Panc1 (cell line): ENCODE measurements at regions not wholly inside any gene's neighbourhood (a gene's known extent, or its start where the extent isn't known, plus 50 kb on each side); places are given as distances from the start of the nearest gene placed in this dataset.
"Not testable (repeated sequence)": the region's sequence is repeated elsewhere in the genome, so short reads cannot be mapped to it uniquely, and the experiment has no call there.

Experiments
- ATAC-seq: fragments of 200-7000 bp; cut with Tn5 transposase; 2 replicates; pipeline ENCODE4 v1.9.1; 2020; ENCODE audit warnings: mild to moderate bottlenecking, moderate library complexity
- BruUV-seq: library from RNA; stranded (reverse); fragments of 400-500 nt; replicated peaks from 2 replicates; lab custom pipeline; 2021; lab: Mats Ljungman, UMichigan
- CTCF ChIA-PET: fragments of 300-600 bp; sonication (Branson Sonifier 250); formaldehyde crosslinking; loops from one replicate; lab custom pipeline; 2022; ENCODE audit warnings: antibody characterized with exemption; lab: Charles Lee
- POLR2A ChIA-PET: fragments of 300-600 bp; sonication (Branson Sonifier 250); formaldehyde crosslinking; loops from one replicate; lab custom pipeline; 2022; ENCODE audit warnings: antibody characterized with exemption; lab: Charles Lee
- DNase-seq: peaks from one replicate; pipeline ENCODE4 v3.0.0-alpha.2; 2010; ENCODE audit warnings: low read depth, low spot score
- H3K27ac ChIP-seq: 2 replicates; pipeline ENCODE4 v1.5.1; 2011; ENCODE audit warnings: mild to moderate bottlenecking, low read length, inconsistent platforms
- H3K27me3 ChIP-seq: fragments of 200-500 bp; sonication (Bioruptor generic); 2 replicates; pipeline ENCODE4 v1.6.0; 2014; ENCODE audit warnings: low read length, inconsistent platforms; ENCODE audit not compliant: control insufficient read depth, insufficient read depth
- H3K36me3 ChIP-seq: fragments of 200-500 bp; sonication (Bioruptor generic); 2 replicates; pipeline ENCODE4 v1.5.1; 2014; ENCODE audit warnings: inconsistent platforms, mild to moderate bottlenecking, low read length, moderate library complexity; ENCODE audit not compliant: control insufficient read depth, insufficient read depth
- H3K4me1 ChIP-seq: 2 replicates; pipeline ENCODE4 v1.5.1; 2011; ENCODE audit warnings: inconsistent platforms, mild to moderate bottlenecking, low read length, moderate library complexity; ENCODE audit not compliant: control insufficient read depth, insufficient read depth
- H3K4me3 ChIP-seq, 2 experiments: 2 replicates each; pipeline ENCODE4 v1.5.1; 2011 to 2012; ENCODE audit warnings: low read depth in 2 of 2, low read length in 2 of 2, mild to moderate bottlenecking in 2 of 2, inconsistent platforms in 1 of 2, moderate library complexity in 1 of 2
- H3K9me3 ChIP-seq: fragments of 200-500 bp; sonication (Bioruptor generic); 2 replicates; pipeline ENCODE4 v1.5.1; 2014; ENCODE audit warnings: low read depth, mild to moderate bottlenecking, inconsistent platforms, low read length, moderate library complexity; ENCODE audit not compliant: control insufficient read depth, insufficient read depth
- CTCF ChIP-seq: fragments of 450-650 bp; IDR thresholded peaks from 2 replicates; pipeline ENCODE4 v1.5.1; 2017; ENCODE audit warnings: mild to moderate bottlenecking
- POLR2AphosphoS5 ChIP-seq: IDR thresholded peaks from 2 replicates; pipeline ENCODE4 v1.6.1; 2012; ENCODE audit warnings: mild to moderate bottlenecking, low read depth, low read length, moderate library complexity
- SIN3A ChIP-seq: IDR thresholded peaks from 2 replicates; pipeline ENCODE4 v1.6.1; 2012; ENCODE audit warnings: low read depth, mild to moderate bottlenecking, low read length, moderate library complexity, borderline replicate concordance; ENCODE audit not compliant: insufficient read depth
- TCF7L2 ChIP-seq: IDR thresholded peaks from 2 replicates; pipeline ENCODE4 v1.6.1; 2011; ENCODE audit warnings: mild to moderate bottlenecking, low read depth, low read length, inconsistent platforms
- in situ Hi-C: cut with HindIII; loops from 2 replicates; pipeline ENCODE4 v1.10.0; 2016; ENCODE audit warnings: low sequenced_read_pairs, low pct_unique_long_range_greater_than_20kb
- intact Hi-C: fragments of 100-400 bp; cut with micrococcal nuclease; formaldehyde crosslinking; loops from one replicate; pipeline ENCODE4 v1.10.0; 2022; ENCODE audit not compliant: unreplicated experiment
- TF ChIP-seq, protein P1 (sequence below), 2 experiments: IDR thresholded peaks; 2 replicates each; pipeline ENCODE4 v1.6.1; 2011 to 2012; ENCODE audit warnings: low read depth in 2 of 2, control low read depth in 1 of 2, low read length in 1 of 2, mild to moderate bottlenecking in 1 of 2, moderate library complexity in 1 of 2; ENCODE audit not compliant: insufficient read depth in 1 of 2

GRCh38 chr5:12865529-12865928 lies 961.3 kb upstream of the CTNND2 start:
- H3K9me3 ChIP-seq = no peaks in the 10 kb centered on the region
- in situ Hi-C loops (no loop called here), intact Hi-C loops (no loop called here)
- no TSS peak for BruUV-seq
- ATAC-seq (no peak), DNase-seq (no peak)
- H3K27ac ChIP-seq = no peak overlapping the region
- ChIA-PET POLR2A (no interaction called here), CTCF (no interaction called here)
- no peaks in the 10 kb centered on the region for H3K36me3 ChIP-seq
- H3K4me3 ChIP-seq = no peak overlapping the region
- TF ChIP-seq POLR2AphosphoS5 (no peak), TCF7L2 (no peak), CTCF (no peak), SIN3A (no peak)
- TF ChIP-seq, protein P1, sequence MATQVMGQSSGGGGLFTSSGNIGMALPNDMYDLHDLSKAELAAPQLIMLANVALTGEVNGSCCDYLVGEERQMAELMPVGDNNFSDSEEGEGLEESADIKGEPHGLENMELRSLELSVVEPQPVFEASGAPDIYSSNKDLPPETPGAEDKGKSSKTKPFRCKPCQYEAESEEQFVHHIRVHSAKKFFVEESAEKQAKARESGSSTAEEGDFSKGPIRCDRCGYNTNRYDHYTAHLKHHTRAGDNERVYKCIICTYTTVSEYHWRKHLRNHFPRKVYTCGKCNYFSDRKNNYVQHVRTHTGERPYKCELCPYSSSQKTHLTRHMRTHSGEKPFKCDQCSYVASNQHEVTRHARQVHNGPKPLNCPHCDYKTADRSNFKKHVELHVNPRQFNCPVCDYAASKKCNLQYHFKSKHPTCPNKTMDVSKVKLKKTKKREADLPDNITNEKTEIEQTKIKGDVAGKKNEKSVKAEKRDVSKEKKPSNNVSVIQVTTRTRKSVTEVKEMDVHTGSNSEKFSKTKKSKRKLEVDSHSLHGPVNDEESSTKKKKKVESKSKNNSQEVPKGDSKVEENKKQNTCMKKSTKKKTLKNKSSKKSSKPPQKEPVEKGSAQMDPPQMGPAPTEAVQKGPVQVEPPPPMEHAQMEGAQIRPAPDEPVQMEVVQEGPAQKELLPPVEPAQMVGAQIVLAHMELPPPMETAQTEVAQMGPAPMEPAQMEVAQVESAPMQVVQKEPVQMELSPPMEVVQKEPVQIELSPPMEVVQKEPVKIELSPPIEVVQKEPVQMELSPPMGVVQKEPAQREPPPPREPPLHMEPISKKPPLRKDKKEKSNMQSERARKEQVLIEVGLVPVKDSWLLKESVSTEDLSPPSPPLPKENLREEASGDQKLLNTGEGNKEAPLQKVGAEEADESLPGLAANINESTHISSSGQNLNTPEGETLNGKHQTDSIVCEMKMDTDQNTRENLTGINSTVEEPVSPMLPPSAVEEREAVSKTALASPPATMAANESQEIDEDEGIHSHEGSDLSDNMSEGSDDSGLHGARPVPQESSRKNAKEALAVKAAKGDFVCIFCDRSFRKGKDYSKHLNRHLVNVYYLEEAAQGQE (IDR thresholded peaks at IDR 0.05; ENCODE audit: insufficient read depth in 1 of 2, low read depth in 2 of 2, low read length in 1 of 2) = no peak
- H3K27me3 ChIP-seq = no peaks in the 10 kb centered on the region
- H3K4me1 ChIP-seq = no peaks in the 10 kb centered on the region

GRCh38 chr5:12861886-12862654 lies 957.8 kb upstream of the CTNND2 start:
- in situ Hi-C loops (no loop called here), intact Hi-C loops (no loop called here)
- ChIA-PET POLR2A (no interaction called here), CTCF (no interaction called here)
- no TSS peak for BruUV-seq
- Histone ChIP-seq H3K4me1 (no peaks in the 10 kb centered on the region), H3K9me3 (no peaks in the 10 kb centered on the region), H3K27ac (no peak overlapping the region), H3K27me3 (no peaks in the 10 kb centered on the region), H3K4me3 (no peak overlapping the region), H3K36me3 (no peaks in the 10 kb centered on the region)
- ATAC-seq (no peak), DNase-seq (no peak)
- 0 out of 2 replicates have a peak, but pooled peaks have one; percentile 5 for TF ChIP-seq CTCF
- TF ChIP-seq SIN3A = no peak

DNA sequence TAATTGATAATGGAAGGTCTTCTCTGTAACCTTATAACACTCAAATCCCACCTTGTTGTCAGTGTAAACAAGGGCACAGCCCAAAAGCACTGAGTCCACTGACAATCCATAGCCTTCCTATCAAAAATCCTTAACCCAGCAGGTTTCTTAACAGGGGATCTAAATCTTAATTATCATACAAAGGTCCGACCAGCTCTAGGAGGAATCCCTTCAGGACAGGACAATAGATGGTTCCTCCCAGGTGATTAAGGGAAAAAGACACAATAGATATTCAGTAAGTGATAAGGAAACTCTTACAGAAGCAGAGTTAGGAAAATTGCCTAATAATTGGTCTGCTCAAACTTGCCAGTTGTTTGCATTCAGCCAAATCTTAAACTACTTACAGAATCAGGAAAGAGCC lies 951.9 kb upstream of the CTNND2 start:
- H3K27ac ChIP-seq, H3K9me3 ChIP-seq, DNase-seq, H3K4me3 ChIP-seq, H3K27me3 ChIP-seq, ATAC-seq, CTCF ChIA-PET, intact Hi-C loops, POLR2A ChIA-PET, in situ Hi-C loops, H3K4me1 ChIP-seq, BruUV-seq, H3K36me3 ChIP-seq: not testable (repeated sequence)
